Activated CD4-positive, alpha-beta T cell treated with anti-CD3 and anti-CD28 coated beads for 24 hours (primary cell): ENCODE measurements at regions not wholly inside any gene's neighbourhood (a gene's known extent, or its start where the extent isn't known, plus 50 kb on each side); places are given as distances from the start of the nearest gene placed in this dataset.

Experiments used
- DNase-seq, 2 donors: peaks; one replicate each; pipeline ENCODE4 v3.0.0-alpha.2; 2020; ENCODE audit warnings: low read depth in 2 of 2

DNA sequence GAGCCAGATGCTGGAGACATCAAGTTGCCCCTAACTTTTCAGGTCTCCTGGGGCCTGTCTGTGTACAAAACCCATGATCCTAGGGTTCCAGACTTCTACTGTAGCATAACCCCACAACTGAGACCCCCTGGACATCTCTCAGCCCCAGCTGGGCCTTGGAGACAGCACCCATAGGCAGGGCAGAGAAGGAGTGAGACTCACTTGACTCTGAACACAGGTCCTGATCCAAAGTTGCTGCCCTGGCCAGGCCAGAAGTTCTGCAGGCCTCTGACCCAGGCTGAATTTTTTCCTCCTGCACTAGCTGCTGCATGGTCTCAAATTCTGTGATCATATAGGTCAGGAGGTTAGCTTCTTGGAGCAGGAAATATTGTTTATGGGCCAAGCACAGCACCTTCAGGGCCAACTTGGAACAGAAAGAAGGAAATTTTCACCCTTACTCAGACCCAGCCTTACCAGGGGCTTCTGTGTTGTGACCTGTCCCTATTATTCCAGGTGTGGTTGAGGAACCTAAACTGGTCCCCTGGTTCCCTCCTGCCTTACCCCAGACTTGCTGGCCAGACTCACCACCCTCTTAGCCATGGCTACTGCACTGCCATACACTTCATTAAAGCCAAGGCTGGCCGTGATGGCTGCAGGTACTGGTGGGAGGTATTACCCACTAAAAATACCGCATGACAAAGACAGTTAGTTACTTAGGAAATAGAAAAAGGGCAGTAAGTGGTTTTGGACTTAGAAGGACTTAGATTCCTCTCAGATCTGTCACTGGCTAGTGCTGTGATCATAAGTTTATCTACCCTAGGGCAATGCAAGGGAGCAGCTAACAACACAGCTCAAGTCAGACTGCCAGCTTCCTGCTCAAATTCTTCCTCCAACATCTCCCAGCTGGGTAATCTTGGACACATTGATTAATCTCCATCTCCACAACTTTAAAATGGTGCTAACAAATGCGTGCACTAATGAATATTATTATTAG is 2180.1 kb downstream of the TP53TG3F start:
- DNase-seq, result no peak

- DNase-seq, result no peak
Observed at GRCh38 chr16:35642322-35642835, 2183.0 kb downstream of the TP53TG3F start.

- no peak for DNase-seq
Observed at GRCh38 chr16:35651841-35652240, 2192.4 kb downstream of the TP53TG3F start.

DNA sequence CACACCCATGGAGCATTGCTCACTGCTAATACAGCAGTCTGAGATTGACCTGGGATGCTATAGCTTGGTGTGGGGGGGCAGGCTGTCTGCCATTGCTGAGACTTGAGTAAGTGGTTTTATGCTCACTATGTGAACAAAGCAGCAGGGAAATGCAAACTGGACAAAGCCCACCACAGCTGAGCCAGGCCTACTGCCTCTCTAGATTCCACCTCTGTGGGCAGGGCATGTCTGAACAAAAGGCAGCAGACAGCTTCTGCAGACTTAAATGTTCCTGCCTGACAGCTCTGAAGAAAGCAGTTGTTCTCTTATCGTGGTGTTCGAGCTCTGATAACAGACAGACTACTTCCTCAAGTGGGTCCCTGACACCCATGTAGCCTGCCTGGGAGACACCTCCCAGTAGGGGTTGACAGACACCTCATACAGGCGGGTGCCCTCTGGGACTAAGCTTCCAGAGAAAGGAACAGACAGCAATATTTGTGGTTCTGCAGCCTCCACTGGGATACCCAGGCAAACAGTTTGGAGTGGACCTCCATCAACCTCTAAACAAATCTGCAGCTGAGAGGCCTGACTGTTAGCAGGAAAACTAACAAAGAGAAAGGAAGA is 2204.8 kb downstream of the TP53TG3F start:
- DNase-seq, result no peak

GRCh38 chr16:35685085-35685484 is 2225.7 kb downstream of the TP53TG3F start:
- no peak for DNase-seq

DNA sequence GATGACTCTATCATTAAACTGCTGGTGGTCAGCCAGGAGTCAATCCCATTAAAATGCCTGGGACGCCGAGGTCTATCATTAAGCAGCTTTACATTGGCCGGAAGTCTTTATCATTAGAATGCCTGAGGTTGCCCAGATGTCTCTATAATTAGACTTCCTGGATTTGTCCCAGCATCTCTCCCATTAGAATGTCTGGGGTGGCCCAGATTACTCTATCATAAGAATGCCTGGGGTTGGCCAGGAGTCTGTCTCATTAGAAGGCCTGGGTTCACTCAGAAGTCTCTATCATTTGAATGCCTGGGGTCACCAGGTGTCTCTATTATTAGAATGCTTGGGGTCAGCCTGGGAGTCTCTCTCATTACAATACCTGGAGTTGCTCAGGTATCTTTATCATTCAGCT is 2227.2 kb downstream of the TP53TG3F start:
- DNase-seq, result no peak

GRCh38 chr16:35687071-35687470 is 2227.7 kb downstream of the TP53TG3F start:
- no peak for DNase-seq

DNA sequence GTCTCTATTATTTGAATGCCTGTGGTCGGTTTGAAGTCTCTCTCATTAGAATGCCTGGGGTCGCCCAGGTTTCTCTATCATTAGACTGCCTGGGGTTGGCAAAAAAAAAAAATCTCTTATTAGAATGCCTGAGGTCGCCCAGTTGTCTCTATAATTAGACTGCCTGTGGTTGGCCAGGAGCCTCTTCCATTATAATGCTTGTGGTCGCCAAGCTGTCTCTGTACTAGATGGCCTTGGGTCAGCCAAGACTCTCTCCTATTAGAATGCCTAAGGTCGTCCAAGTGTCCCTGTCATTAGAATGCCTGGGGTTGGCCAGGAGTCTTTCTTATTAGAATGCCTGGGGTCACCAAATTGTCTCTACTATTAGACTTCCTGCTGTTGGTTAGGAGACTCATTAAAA is 2228.4 kb downstream of the TP53TG3F start:
- no peak for DNase-seq

- DNase-seq, result no peak
Observed at GRCh38 chr16:35689764-35690163, 2230.4 kb downstream of the TP53TG3F start.

GRCh38 chr16:35690413-35690812 is 2231.0 kb downstream of the TP53TG3F start:
- no peak for DNase-seq

- no peak for DNase-seq
Observed at GRCh38 chr16:35691057-35691456, 2231.6 kb downstream of the TP53TG3F start.

DNA sequence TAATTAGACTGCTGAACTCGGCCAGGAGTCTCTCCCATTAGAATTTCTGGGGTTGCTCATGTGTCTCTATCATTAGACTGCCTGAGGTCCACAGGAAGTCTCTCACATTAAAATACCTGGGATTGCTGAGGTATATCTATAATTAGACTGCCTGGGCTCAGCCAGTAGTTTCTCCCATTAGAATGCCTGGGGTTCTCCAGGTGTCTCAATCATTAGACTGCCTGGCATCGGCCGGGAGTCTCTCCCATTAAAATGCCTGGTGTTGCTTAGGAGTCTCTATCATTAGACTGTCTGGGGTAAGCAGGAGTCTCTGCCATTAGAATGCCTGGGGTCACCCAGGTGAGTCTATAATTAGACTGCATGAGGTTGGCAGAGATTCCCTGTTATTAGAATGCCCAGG is 2233.4 kb downstream of the TP53TG3F start:
- DNase-seq, result no peak

- DNase-seq, result no peak
Observed at GRCh38 chr16:35706901-35707300, 2247.5 kb downstream of the TP53TG3F start.

DNA sequence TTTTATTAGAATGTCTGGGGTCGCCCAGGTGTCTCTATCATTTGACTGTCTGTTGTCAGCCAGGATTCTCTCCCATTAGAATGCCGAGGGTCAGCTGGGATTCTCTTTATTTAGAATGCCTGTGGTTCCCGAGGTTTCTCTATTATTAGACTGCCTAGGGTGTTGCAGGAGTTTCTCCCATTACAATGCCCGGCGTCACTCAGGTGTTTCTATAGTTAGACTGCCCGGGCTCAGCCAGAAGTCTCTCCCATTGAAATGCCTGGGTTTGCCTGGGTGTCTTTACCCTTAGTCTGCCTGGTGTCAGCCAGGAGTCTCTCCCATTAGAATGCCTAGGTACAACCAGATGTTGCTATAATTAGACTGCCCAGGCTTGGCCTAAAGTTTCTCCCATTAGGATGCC is 2252.0 kb downstream of the TP53TG3F start:
- no peak for DNase-seq

GRCh38 chr16:35711958-35712357 is 2252.5 kb downstream of the TP53TG3F start:
- DNase-seq, result no peak

GRCh38 chr16:35713762-35714650 is 2254.6 kb downstream of the TP53TG3F start:
- no peak for DNase-seq

- no peak for DNase-seq
Observed at GRCh38 chr16:35714665-35715064, 2255.3 kb downstream of the TP53TG3F start.

DNA sequence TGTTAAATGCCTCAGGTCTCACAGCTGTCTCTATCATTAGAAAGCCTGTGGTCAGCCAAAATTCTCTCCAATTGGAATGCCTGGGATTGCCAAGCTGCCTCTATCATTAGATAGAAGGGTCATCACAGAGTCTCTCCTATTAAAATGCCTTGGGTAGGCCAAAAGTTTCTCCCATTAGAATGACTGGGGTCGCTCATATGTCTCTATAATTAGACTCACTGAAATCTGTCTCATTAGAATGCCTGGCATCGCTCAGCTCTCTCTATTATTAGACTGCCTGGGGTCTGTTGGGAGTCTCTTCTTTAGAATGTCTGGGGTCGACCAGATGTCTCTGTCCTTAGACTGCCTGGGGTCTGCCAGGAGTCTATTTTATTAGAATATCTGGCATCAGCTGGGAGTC is 2265.1 kb downstream of the TP53TG3F start:
- no peak for DNase-seq

DNA sequence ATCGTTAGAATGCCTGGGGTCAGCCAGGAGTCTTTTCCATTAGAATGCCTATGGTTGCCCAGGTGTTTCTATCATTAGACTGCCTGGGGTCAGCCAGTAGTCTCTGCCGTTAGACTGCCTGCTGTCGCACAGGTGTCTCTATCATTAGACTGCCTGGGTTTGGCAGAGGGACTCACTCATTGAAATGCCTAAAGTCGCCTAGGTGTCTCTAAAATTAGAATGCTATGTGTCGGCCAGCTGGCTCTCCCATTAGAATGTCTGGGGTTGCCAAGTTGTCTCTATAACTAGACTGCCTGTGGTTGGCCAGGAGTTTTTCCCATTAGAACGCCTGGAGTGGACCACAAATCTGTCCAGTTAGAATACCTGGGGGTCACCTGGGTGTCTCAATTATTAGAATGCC is 2266.5 kb downstream of the TP53TG3F start:
- DNase-seq, result no peak

DNA sequence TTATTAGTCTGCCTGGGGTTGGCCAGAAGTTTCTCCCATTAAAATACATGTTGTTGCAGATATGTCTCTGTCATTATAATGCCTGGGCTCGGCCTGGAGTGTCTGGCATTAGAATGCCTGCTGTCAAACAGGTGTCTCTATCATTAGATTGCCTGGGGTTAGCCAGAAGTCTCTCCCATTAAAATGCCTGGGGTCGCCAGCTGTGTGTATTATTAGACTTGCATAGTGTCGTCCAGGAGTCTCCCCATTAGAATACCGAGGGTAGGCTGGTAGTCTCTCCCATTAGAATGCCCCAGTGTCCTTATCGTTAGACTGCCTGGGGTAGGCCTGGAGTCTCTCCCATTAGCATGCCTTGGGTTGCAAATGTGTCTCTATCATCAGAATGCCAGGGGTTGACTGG is 2270.8 kb downstream of the TP53TG3F start:
- DNase-seq, result no peak

DNA sequence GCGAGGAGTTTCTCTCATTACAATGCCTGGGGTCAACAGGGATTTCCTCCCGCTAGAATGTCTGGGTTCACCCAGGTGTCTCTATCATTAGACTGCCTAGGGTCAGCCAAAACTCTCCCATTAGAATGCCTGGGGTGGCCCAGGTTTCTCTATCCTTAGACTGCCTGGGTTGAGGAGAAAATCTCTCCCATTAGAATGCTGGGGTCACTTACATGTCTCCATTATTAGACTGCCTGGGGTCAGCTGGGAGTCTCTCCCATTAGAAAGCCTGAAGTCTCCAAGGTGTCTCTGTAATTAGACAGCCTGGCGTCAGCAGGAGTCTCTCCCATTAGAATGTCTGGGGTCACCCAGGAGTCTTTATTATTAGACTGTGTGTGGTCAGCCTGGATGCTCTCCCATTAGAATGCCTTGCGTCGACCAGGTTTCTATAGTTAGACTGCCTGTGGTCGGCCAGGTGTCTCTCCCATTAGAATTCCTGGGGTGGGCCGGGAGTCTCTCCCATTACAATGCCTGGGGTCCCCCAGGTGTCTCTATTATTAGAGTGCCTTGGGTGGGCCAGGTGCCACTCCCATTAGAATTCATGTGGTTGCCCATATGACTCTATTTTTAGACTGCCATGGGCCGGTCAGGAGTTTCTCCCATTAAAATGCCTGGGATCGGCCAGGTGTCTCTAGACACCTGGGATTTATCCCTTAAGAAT is 2272.1 kb downstream of the TP53TG3F start:
- DNase-seq, result no peak
